AG08395 (cell line): ENCODE measurements at regions not wholly inside any gene's neighbourhood (a gene's known extent, or its start where the extent isn't known, plus 50 kb on each side); places are given as distances from the start of the nearest gene placed in this dataset.
A peak's percentile ranks its signal among the peaks of the same experiment; 100 is the strongest.

Experiments
- DNase-seq: peaks from one replicate; pipeline ENCODE4 v3.0.0; 2012; ENCODE audit warnings: mixed read lengths, low spot score

- no peak for DNase-seq
These were observed 193.3 kb downstream of the LY86 start for GRCh38 chr6:6781873-6782227.

GRCh38 chr6:6783721-6784120 lies 195.2 kb downstream of the LY86 start:
- DNase-seq = no peak

- DNase-seq = no peak
These were observed 196.1 kb downstream of the LY86 start for GRCh38 chr6:6784514-6785162.

GRCh38 chr6:6785163-6785521 lies 196.6 kb downstream of the LY86 start:
- no peak for DNase-seq

GRCh38 chr6:6788394-6789032 lies 200.0 kb downstream of the LY86 start:
- no peak for DNase-seq

- DNase-seq = no peak
These were observed 201.9 kb downstream of the LY86 start for GRCh38 chr6:6790393-6790792.

- DNase-seq = no peak
These were observed 202.4 kb downstream of the LY86 start for GRCh38 chr6:6790891-6791290.

GRCh38 chr6:6793388-6794250 lies 205.1 kb downstream of the LY86 start:
- no peak for DNase-seq

GRCh38 chr6:6795393-6795792 lies 206.9 kb downstream of the LY86 start:
- no peak for DNase-seq

- DNase-seq = no peak
These were observed 208.3 kb downstream of the LY86 start for GRCh38 chr6:6796818-6797217.

- DNase-seq = no peak
These were observed 209.9 kb downstream of the LY86 start for GRCh38 chr6:6798448-6798860.

GRCh38 chr6:6801005-6801335 lies 212.4 kb downstream of the LY86 start:
- no peak for DNase-seq

GRCh38 chr6:6801635-6802218 lies 213.2 kb downstream of the LY86 start:
- no peak for DNase-seq

- no peak for DNase-seq
These were observed 214.9 kb downstream of the LY86 start for GRCh38 chr6:6803180-6803977.

- DNase-seq = no peak
These were observed 216.5 kb downstream of the LY86 start for GRCh38 chr6:6804843-6805615.

- DNase-seq = no peak
These were observed 218.5 kb downstream of the LY86 start for GRCh38 chr6:6806844-6807518.

GRCh38 chr6:6808343-6808742 lies 219.8 kb downstream of the LY86 start:
- DNase-seq = no peak

GRCh38 chr6:6808915-6809314 lies 220.4 kb downstream of the LY86 start:
- DNase-seq = no peak

GRCh38 chr6:6810727-6811126 lies 222.2 kb downstream of the LY86 start:
- no peak for DNase-seq

- DNase-seq = peak; percentile 64
These were observed 222.8 kb downstream of the LY86 start for GRCh38 chr6:6811128-6812009.
